GM12878 (cell line): ENCODE measurements at regions not wholly inside any gene's neighbourhood (a gene's known extent, or its start where the extent isn't known, plus 50 kb on each side); places are given as distances from the start of the nearest gene placed in this dataset.

Experiments used
- ATAC-seq: fragments of 200-7000 bp; cut with Tn5 transposase; 3 replicates; pipeline ENCODE4 v1.9.1; 2020; ENCODE audit warnings: mild to moderate bottlenecking, moderate library complexity
- BruUV-seq: library from RNA; stranded (reverse); fragments of 400-500 nt; replicated peaks from 2 replicates; lab custom pipeline; 2021; lab: Mats Ljungman, UMichigan
- CTCF ChIA-PET: fragments of 300-600 bp; sonication (Branson Sonifier 250); formaldehyde crosslinking; extraction: SDS; loops from one replicate; lab custom pipeline; 2021; ENCODE audit warnings: inconsistent platforms; lab: Yijun Ruan, JAX
- POLR2A ChIA-PET: fragments of 350-600 bp; formaldehyde crosslinking; extraction: SDS; loops from one replicate; lab custom pipeline; 2021; ENCODE audit warnings: inconsistent platforms; lab: Charles Lee
- RAD21 ChIA-PET: fragments of 300-600 bp; sonication (Branson Sonifier 250); formaldehyde crosslinking; loops from one replicate; lab custom pipeline; 2023; ENCODE audit warnings: antibody characterized with exemption; ENCODE audit not compliant: unreplicated experiment; lab: Charles Lee
- SMC1A ChIA-PET: fragments of 300-600 bp; sonication (Branson Sonifier 250); formaldehyde crosslinking; loops from one replicate; lab custom pipeline; 2023; ENCODE audit not compliant: unreplicated experiment, uncharacterized antibody; lab: Charles Lee
- DNase-seq: peaks from one replicate; pipeline ENCODE4 v3.0.0-alpha.2; 2011; ENCODE audit warnings: low read depth, low spot score
- FAIRE-seq: peaks from 3 replicates; lab custom pipeline; 2011; peaks lifted over from hg19 to GRCh38; lab: Jason Lieb, UNC
- H2AFZ ChIP-seq: 2 replicates; pipeline ENCODE4 v1.6.0; 2011; ENCODE audit warnings: low read depth, low read length, control low read depth; ENCODE audit not compliant: control insufficient read depth
- H3K27ac ChIP-seq: 2 replicates; pipeline ENCODE4 v1.5.1; 2011; ENCODE audit warnings: control low read depth; ENCODE audit not compliant: control insufficient read depth, insufficient read depth
- H3K27me3 ChIP-seq, 2 experiments: replicated peaks in 1 of 2; 2 replicates each; pipeline versions ENCODE4 v1.6.0 to v1.6.1; 2011; ENCODE audit warnings: low read length in 1 of 2; ENCODE audit not compliant: control insufficient read depth in 2 of 2, insufficient read depth in 2 of 2
- H3K36me3 ChIP-seq, 2 experiments: 2 replicates each; pipeline ENCODE4 v1.5.1; 2011; ENCODE audit warnings: low read length in 1 of 2; ENCODE audit not compliant: control insufficient read depth in 2 of 2, insufficient read depth in 2 of 2
- H3K4me1 ChIP-seq: 2 replicates; pipeline ENCODE4 v1.6.1; 2011; ENCODE audit warnings: mild to moderate bottlenecking, low read length, moderate library complexity, mixed read lengths; ENCODE audit not compliant: control insufficient read depth, insufficient read depth
- H3K4me2 ChIP-seq: 2 replicates; pipeline ENCODE4 v1.6.0; 2011; ENCODE audit warnings: control low read depth; ENCODE audit not compliant: control insufficient read depth, insufficient read depth
- H3K4me3 ChIP-seq: fragments of 200-600 bp; sonication (generic); 2 replicates; pipeline ENCODE4 v1.5.1; 2016
- H3K79me2 ChIP-seq: 2 replicates; pipeline ENCODE4 v1.6.0; 2011; ENCODE audit warnings: low read length; ENCODE audit not compliant: control insufficient read depth, insufficient read depth
- H3K9ac ChIP-seq: 2 replicates; pipeline ENCODE4 v1.8.0; 2011; ENCODE audit warnings: low read length, control low read depth, mixed read lengths; ENCODE audit not compliant: control insufficient read depth, insufficient read depth
- H3K9me3 ChIP-seq: replicated peaks from 3 replicates; pipeline ENCODE4 v1.5.1; 2011; ENCODE audit warnings: mild to moderate bottlenecking, low read length; ENCODE audit not compliant: control insufficient read depth, insufficient read depth
- H4K20me1 ChIP-seq: 2 replicates; pipeline ENCODE4 v1.6.0; 2011; ENCODE audit not compliant: control insufficient read depth, insufficient read depth
- BACH1 ChIP-seq: fragments of 450-650 bp; IDR thresholded peaks from 2 replicates; pipeline ENCODE4 v1.6.1; 2017; ENCODE audit warnings: mild to moderate bottlenecking, borderline replicate concordance
- SMAD1 ChIP-seq: fragments of 450-650 bp; IDR thresholded peaks from 2 replicates; pipeline ENCODE4 v1.6.1; 2018; ENCODE audit warnings: mild to moderate bottlenecking, low read depth; ENCODE audit not compliant: partially characterized antibody
- SPI1 ChIP-seq: IDR thresholded peaks from 2 replicates; pipeline ENCODE4 v1.6.1; 2011; ENCODE audit warnings: low read depth, mild to moderate bottlenecking, low read length, moderate library complexity, borderline replicate concordance; ENCODE audit not compliant: insufficient read depth
- TAF1 ChIP-seq: IDR thresholded peaks from 2 replicates; pipeline ENCODE4 v1.6.1; 2011; ENCODE audit warnings: mild to moderate bottlenecking, low read depth, low read length, borderline replicate concordance
- TARDBP ChIP-seq: IDR thresholded peaks from 2 replicates; pipeline ENCODE4 v1.6.1; 2016; ENCODE audit warnings: borderline replicate concordance
- ZBTB33 ChIP-seq: fragments of 450-650 bp; IDR thresholded peaks from 2 replicates; pipeline ENCODE4 v1.6.1; 2017; ENCODE audit warnings: mild to moderate bottlenecking
- WGBS: methylation state at CpG from one replicate; pipeline ENCODE4 v1.1.6; 2016; ENCODE audit warnings: low lambda C conversion rate; ENCODE audit not compliant: insufficient replicate concordance, insufficient coverage; ENCODE audit errors: missing lambda C conversion rate; 5-methylcytosine and 5-hydroxymethylcytosine counted together
- in situ Hi-C: fragments of 300-500 bp; cut with MboI; formaldehyde crosslinking; loops from 9 replicates; pipeline ENCODE4 v1.14.3; 2018; ENCODE audit warnings: mixed read lengths
- intact Hi-C: fragments of 100-400 bp; cut with micrococcal nuclease; formaldehyde crosslinking; loops from one replicate; pipeline ENCODE4 v1.14.2; 2022; ENCODE audit not compliant: unreplicated experiment
- TF ChIP-seq, protein P1 (sequence below): fragments of 450-650 bp; IDR thresholded peaks from 2 replicates; pipeline ENCODE4 v1.6.1; 2017; ENCODE audit warnings: borderline replicate concordance
- TF ChIP-seq, protein P2 (sequence below): IDR thresholded peaks from 2 replicates; pipeline ENCODE4 v1.6.1; 2012; ENCODE audit warnings: low read depth, low read length, improper control_type of control experiment
- TF ChIP-seq, protein P3 (sequence below): fragments of 450-650 bp; IDR thresholded peaks from 2 replicates; pipeline ENCODE4 v1.6.1; 2014; ENCODE audit warnings: mild to moderate bottlenecking

DNA sequence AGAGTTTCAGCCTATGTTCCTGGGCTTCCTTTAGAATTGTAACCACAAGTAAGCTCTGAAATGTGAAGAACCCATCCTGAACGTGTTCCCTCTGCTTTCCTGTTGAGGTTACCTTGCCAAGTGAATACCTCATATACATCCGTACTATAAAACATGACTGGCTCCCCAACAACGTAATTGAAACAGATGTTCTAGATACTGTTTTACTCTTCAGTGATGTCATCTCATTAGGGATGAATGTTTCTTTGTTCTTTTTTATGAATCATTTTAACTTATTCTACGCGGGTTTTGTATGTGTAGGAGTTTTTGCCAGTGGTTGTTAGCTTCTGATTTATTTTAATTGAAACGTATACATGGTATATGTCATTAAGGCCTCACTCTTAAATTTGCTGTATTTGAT lies 166.8 kb downstream of the SAMD5 start:
- Histone ChIP-seq H3K4me3 (no peak overlapping the region), H3K9me3 (no peaks in the 10 kb centered on the region), H3K27ac (no peak overlapping the region), H3K27me3 (no peaks in the 10 kb centered on the region), H3K4me1 (no peaks in the 10 kb centered on the region), H3K79me2 (no peaks in the 10 kb centered on the region), H3K9ac (no peak overlapping the region), H3K4me2 (no peak overlapping the region), H2AFZ (no peak overlapping the region), H3K36me3 (no peaks in the 10 kb centered on the region), H4K20me1 (no peaks in the 10 kb centered on the region)
- RAD21 ChIA-PET, result no interaction called here
- 33% methylated on average over 6 of the region's 6 CpGs for WGBS
- intact Hi-C loops, result no loop called here
- BruUV-seq, result no TSS peak
- in situ Hi-C loops, result no loop called here
- no peak for DNase-seq
- no peak for FAIRE-seq
- ATAC-seq, result no peak
- POLR2A ChIA-PET, result no interaction called here
- SMC1A ChIA-PET, result no interaction called here
- CTCF ChIA-PET, result no interaction called here
- TF ChIP-seq SPI1, result no peak
- TF ChIP-seq ZBTB33, result no peak
- TF ChIP-seq SMAD1, result no peak
- TF ChIP-seq, protein P1, sequence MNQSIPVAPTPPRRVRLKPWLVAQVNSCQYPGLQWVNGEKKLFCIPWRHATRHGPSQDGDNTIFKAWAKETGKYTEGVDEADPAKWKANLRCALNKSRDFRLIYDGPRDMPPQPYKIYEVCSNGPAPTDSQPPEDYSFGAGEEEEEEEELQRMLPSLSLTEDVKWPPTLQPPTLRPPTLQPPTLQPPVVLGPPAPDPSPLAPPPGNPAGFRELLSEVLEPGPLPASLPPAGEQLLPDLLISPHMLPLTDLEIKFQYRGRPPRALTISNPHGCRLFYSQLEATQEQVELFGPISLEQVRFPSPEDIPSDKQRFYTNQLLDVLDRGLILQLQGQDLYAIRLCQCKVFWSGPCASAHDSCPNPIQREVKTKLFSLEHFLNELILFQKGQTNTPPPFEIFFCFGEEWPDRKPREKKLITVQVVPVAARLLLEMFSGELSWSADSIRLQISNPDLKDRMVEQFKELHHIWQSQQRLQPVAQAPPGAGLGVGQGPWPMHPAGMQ, result no peak
- TF ChIP-seq, protein P2, sequence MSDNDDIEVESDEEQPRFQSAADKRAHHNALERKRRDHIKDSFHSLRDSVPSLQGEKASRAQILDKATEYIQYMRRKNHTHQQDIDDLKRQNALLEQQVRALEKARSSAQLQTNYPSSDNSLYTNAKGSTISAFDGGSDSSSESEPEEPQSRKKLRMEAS, result no peak
- TF ChIP-seq TARDBP, result no peak
- no peak for TF ChIP-seq TAF1
- no peak for TF ChIP-seq BACH1
- TF ChIP-seq, protein P3, sequence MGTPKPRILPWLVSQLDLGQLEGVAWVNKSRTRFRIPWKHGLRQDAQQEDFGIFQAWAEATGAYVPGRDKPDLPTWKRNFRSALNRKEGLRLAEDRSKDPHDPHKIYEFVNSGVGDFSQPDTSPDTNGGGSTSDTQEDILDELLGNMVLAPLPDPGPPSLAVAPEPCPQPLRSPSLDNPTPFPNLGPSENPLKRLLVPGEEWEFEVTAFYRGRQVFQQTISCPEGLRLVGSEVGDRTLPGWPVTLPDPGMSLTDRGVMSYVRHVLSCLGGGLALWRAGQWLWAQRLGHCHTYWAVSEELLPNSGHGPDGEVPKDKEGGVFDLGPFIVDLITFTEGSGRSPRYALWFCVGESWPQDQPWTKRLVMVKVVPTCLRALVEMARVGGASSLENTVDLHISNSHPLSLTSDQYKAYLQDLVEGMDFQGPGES, result no peak
